AG04449 (cell line): ENCODE measurements at regions not wholly inside any gene's neighbourhood (a gene's known extent, or its start where the extent isn't known, plus 50 kb on each side); places are given as distances from the start of the nearest gene placed in this dataset.

Experiments
- CTCF ChIA-PET: fragments of 350-600 bp; formaldehyde crosslinking; extraction: SDS; loops from one replicate; lab custom pipeline; 2021; ENCODE audit warnings: antibody characterized with exemption; lab: Yijun Ruan, JAX
- POLR2A ChIA-PET: fragments of 400-600, 350-600 bp; formaldehyde crosslinking; extraction: SDS; loops from one replicate; lab custom pipeline; 2020; ENCODE audit warnings: antibody characterized with exemption, inconsistent platforms; lab: Yijun Ruan, JAX
- DNase-seq: peaks from one replicate; pipeline ENCODE4 v3.0.0-alpha.2; 2010; ENCODE audit warnings: low read depth, low spot score
- H3K4me3 ChIP-seq: 2 replicates; pipeline ENCODE4 v1.5.1; 2011; ENCODE audit warnings: low read depth, mild to moderate bottlenecking, control low read depth, low read length
- TF ChIP-seq, protein P1 (sequence below): IDR thresholded peaks from one replicate; pipeline ENCODE4 v1.5.1; 2011; ENCODE audit warnings: mild to moderate bottlenecking, moderate library complexity, low read length, control low read depth, inconsistent platforms; ENCODE audit not compliant: insufficient read depth; ENCODE audit errors: missing control alignments

DNA sequence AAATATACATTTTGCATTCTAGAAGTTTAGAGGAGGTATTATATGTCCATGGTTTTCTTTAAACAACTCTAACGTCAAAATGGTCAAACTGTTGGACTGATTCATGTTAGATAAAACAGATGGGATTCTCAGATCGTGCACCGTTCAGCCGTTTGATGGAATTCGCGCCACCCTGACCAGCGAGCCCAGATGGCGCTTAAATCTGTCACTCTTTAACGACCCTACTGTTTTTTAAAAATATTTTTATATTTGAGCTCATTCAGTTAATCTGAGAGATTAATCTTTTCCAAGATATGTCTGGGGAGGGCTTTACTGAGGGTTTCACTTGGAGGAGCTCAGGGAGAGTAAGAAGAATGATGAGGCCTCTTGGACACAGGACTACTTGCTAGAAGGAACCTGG, 164.4 kb downstream of the TM9SF2 start:
- ChIA-PET POLR2A (no interaction called here), CTCF (interaction anchor here (1.3 kb wide), 1 partner anchor 9 kb away, joined by 8 read pairs; no protein-coding TSS in a partner anchor)
- no peak for DNase-seq
- no peak overlapping the region for H3K4me3 ChIP-seq
- TF ChIP-seq, protein P1, sequence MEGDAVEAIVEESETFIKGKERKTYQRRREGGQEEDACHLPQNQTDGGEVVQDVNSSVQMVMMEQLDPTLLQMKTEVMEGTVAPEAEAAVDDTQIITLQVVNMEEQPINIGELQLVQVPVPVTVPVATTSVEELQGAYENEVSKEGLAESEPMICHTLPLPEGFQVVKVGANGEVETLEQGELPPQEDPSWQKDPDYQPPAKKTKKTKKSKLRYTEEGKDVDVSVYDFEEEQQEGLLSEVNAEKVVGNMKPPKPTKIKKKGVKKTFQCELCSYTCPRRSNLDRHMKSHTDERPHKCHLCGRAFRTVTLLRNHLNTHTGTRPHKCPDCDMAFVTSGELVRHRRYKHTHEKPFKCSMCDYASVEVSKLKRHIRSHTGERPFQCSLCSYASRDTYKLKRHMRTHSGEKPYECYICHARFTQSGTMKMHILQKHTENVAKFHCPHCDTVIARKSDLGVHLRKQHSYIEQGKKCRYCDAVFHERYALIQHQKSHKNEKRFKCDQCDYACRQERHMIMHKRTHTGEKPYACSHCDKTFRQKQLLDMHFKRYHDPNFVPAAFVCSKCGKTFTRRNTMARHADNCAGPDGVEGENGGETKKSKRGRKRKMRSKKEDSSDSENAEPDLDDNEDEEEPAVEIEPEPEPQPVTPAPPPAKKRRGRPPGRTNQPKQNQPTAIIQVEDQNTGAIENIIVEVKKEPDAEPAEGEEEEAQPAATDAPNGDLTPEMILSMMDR: no peak

DNA sequence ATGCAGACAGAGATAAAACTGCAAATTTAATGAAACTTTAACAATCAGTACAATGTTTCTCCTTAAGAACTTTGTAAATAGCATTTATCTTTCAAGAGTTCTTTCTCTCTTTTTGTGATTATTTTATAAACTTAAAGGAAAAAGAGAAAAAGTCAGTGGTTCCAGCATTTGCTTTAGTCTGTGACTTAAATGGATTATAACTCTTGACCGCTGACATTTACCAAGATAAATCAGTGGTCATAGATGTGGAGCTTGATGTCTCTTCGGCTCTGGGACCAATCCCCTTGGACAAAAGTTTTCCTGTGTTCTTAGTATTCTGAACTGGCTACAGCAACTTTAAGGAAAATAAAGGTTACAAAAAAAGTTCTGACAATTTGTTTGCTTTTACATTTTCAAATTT, 162.6 kb downstream of the TM9SF2 start:
- TF ChIP-seq, protein P1: no peak
- no peak for DNase-seq
- H3K4me3 ChIP-seq: no peak overlapping the region
- ChIA-PET POLR2A (no interaction called here), CTCF (interaction anchor here (1.8 kb wide), 1 partner anchor 9 kb away, joined by 6 read pairs; no protein-coding TSS in a partner anchor)

DNA sequence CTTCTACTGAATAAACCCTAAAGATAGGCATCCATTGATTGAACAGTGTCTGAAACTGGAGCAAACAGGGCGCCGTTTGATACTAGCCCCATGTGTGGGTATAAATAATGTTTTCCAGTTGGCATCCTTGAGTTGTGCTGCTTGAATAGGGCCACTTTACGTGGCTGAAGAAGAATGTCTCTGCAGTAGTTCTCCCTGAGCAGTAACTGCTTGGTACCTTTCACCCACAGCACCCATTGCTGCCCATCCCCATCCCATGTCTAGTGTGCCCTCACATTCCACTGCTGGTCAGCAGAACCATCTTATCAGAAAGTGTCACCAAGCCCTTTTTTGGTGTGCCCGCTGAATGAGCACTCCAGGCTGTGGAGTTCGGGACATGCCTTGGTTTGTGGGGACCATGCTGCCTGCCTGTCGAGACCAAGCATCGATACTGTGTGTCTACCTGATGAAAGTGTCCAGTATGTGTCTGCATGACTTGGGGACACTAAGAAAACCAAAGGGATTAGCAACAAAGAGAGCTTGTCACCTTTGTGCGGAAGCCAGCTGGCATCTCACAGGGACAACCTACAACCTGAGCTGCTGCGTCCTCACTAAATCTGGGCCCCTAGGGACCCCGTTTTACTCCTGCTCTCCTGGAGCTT, 162.0 kb downstream of the TM9SF2 start:
- H3K4me3 ChIP-seq: no peak overlapping the region

DNA sequence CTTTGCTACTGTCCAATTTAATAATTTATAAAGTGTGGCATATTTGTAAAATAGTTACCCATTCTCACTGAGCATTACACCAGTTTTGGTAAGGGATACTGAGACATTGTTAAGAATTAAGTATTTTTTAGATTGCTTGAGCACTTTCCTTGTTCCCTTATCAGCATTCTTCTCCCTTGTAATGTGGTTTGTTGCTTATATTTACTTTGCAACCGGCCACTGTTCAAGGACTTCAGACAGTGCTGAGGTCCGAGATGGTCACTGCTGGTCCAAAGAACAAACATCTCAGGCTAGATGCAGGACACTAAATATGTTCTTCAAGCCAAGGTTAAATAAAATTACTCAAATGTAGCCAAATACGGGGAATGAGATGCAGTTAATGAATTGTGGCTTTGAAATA, 161.4 kb downstream of the TM9SF2 start:
- DNase-seq: no peak
- ChIA-PET CTCF (no interaction called here), POLR2A (no interaction called here)
- H3K4me3 ChIP-seq: no peak overlapping the region
- TF ChIP-seq, protein P1: no peak

More for the DNA sequence above, 162.0 kb downstream of the TM9SF2 start:
- CTCF ChIA-PET: interaction anchor here (1.8 kb wide), 1 partner anchor 8 kb away, joined by 6 read pairs; no protein-coding TSS in a partner anchor
- POLR2A ChIA-PET: no interaction called here
- no peak for DNase-seq
- TF ChIP-seq, protein P1: no peak

DNA sequence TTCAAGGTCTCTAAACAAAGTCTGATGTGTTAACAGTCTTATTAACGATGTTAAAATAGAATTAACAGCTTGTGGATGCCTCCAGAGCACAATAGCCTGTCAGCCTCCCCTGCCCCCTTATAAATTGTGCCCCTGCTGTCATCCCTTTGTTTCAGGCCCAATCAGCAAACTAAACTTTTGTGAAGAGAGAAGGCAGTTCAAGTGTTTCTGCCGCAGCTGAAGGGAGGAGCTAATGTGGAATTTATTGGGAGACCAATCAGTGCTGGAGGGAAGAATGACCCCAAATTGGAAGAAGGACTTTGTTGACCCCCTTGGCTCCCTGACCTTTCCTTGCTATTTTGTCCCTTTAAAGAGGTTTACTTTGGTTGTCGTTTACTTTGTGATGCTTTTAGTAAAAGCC, 160.5 kb downstream of the TM9SF2 start:
- TF ChIP-seq, protein P1: no peak
- H3K4me3 ChIP-seq: no peak overlapping the region
- no peak for DNase-seq
- POLR2A ChIA-PET: no interaction called here
- CTCF ChIA-PET: interaction anchor here (1.0 kb wide), 1 partner anchor 881 kb away, joined by 3 read pairs; no protein-coding TSS in a partner anchor

DNA sequence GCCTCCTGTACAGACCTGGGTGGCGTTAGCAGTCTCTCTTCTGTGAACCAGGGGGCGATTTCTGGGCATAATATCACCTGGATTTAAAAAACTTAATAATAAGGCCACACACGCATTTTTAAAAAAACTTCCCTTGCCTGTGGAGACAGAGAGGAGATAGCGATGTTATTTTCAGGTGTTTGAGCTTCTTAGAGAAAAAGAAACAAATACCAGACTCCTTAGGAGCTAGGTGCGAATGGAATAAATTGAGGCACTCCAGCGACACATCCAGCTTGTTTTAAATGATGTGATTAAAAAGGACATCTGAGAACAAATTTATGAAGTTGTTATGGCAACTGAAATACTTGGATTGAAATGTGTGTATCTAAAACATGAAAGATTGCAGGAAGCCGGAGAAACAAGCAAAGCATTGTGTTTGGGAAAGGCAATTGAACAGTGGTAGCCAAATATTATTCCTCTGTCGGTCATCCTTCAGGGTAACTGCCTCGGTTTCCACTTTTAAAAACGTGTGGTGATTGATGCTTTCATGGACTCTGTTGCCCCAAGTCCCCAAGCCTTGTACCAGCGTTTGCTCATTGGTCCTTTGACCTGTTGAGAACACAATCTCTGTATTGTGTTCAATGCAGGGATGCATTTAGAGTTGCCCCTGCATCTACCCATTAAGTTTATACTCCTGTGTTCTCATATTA, 158.7 kb downstream of the TM9SF2 start:
- TF ChIP-seq, protein P1: no peak
- CTCF ChIA-PET: no interaction called here
- POLR2A ChIA-PET: no interaction called here
- no peak overlapping the region for H3K4me3 ChIP-seq
- no peak for DNase-seq
